GM19452 (cell line): ENCODE measurements at regions not wholly inside any gene's neighbourhood (a gene's known extent, or its start where the extent isn't known, plus 50 kb on each side); places are given as distances from the start of the nearest gene placed in this dataset.

Experiments
- ATAC-seq: cut with Tn5 transposase; IDR thresholded peaks from one replicate; pipeline ENCODE4 v1.9.1; 2021; ENCODE audit not compliant: unreplicated experiment

GRCh38 chr7:106196460-106197021 is 84.4 kb upstream of the SYPL1 start:
- ATAC-seq, result no peak

- ATAC-seq, result no peak
Observed at GRCh38 chr7:106193661-106194060, 81.5 kb upstream of the SYPL1 start.

- ATAC-seq, result no peak
Observed at GRCh38 chr7:106190589-106191330, 78.6 kb upstream of the SYPL1 start.

GRCh38 chr7:106187613-106188350 is 75.7 kb upstream of the SYPL1 start:
- no peak for ATAC-seq

- ATAC-seq, result no peak
Observed at GRCh38 chr7:106185719-106186118, 73.6 kb upstream of the SYPL1 start.

- ATAC-seq, result no peak
Observed at GRCh38 chr7:106183952-106184351, 71.8 kb upstream of the SYPL1 start.

- no peak for ATAC-seq
Observed at GRCh38 chr7:106182904-106183303, 70.8 kb upstream of the SYPL1 start.

GRCh38 chr7:106181658-106182265 is 69.7 kb upstream of the SYPL1 start:
- ATAC-seq, result no peak

- no peak for ATAC-seq
Observed at GRCh38 chr7:106180721-106181120, 68.6 kb upstream of the SYPL1 start.

GRCh38 chr7:106179256-106179655 is 67.1 kb upstream of the SYPL1 start:
- ATAC-seq, result no peak

- no peak for ATAC-seq
Observed at GRCh38 chr7:106178593-106179134, 66.6 kb upstream of the SYPL1 start.

GRCh38 chr7:106177738-106178592 is 65.9 kb upstream of the SYPL1 start:
- ATAC-seq, result no peak

GRCh38 chr7:106177300-106177690 is 65.2 kb upstream of the SYPL1 start:
- ATAC-seq, result no peak

- ATAC-seq, result peak; percentile 75
Observed at GRCh38 chr7:106176414-106177299, 64.5 kb upstream of the SYPL1 start.

- no peak for ATAC-seq
Observed at GRCh38 chr7:106175507-106175906, 63.4 kb upstream of the SYPL1 start.

GRCh38 chr7:106170651-106171050 is 58.5 kb upstream of the SYPL1 start:
- ATAC-seq, result no peak

- no peak for ATAC-seq
Observed at GRCh38 chr7:106169821-106170610, 57.9 kb upstream of the SYPL1 start.

- no peak for ATAC-seq
Observed at GRCh38 chr7:106167439-106168136, 55.5 kb upstream of the SYPL1 start.
